ENCODE measurements at regions not wholly inside any gene's neighbourhood (a gene's known extent, or its start where the extent isn't known, plus 50 kb on each side); places are given as distances from the start of the nearest gene placed in this dataset.

- DNase-seq (ENCODE audit: low read depth, low spot score), result no peak
Observed at GRCh38 chr20:11389186-11389585, 528.5 kb upstream of the BTBD3 start.

- no peak for DNase-seq (ENCODE audit: low read depth, low spot score)
Observed at GRCh38 chr20:11391591-11391990, 526.1 kb upstream of the BTBD3 start.

- no peak for DNase-seq (ENCODE audit: low read depth, low spot score)
Observed at GRCh38 chr20:11394145-11394833, 523.4 kb upstream of the BTBD3 start.

GRCh38 chr20:11395581-11395980, 522.1 kb upstream of the BTBD3 start:
- DNase-seq (ENCODE audit: low read depth, low spot score), result no peak

- no peak for DNase-seq (ENCODE audit: low read depth, low spot score)
Observed at GRCh38 chr20:11401988-11402387, 515.7 kb upstream of the BTBD3 start.

GRCh38 chr20:11403711-11404110, 514.0 kb upstream of the BTBD3 start:
- no peak for DNase-seq (ENCODE audit: low read depth, low spot score)

GRCh38 chr20:11406877-11407276, 510.8 kb upstream of the BTBD3 start:
- DNase-seq (ENCODE audit: low read depth, low spot score), result no peak

- DNase-seq (ENCODE audit: low read depth, low spot score), result no peak
Observed at GRCh38 chr20:11409561-11409960, 508.1 kb upstream of the BTBD3 start.

GRCh38 chr20:11411765-11412164, 505.9 kb upstream of the BTBD3 start:
- DNase-seq (ENCODE audit: low read depth, low spot score), result no peak

- no peak for DNase-seq (ENCODE audit: low read depth, low spot score)
Observed at GRCh38 chr20:11426948-11427347, 490.7 kb upstream of the BTBD3 start.

GRCh38 chr20:11429168-11429567, 488.5 kb upstream of the BTBD3 start:
- DNase-seq (ENCODE audit: low read depth, low spot score), result no peak

- DNase-seq (ENCODE audit: low read depth, low spot score), result no peak
Observed at GRCh38 chr20:11429889-11430519, 487.7 kb upstream of the BTBD3 start.

- DNase-seq (ENCODE audit: low read depth, low spot score), result no peak
Observed at GRCh38 chr20:11430652-11431051, 487.0 kb upstream of the BTBD3 start.

- no peak for DNase-seq (ENCODE audit: low read depth, low spot score)
Observed at GRCh38 chr20:11431621-11432020, 486.1 kb upstream of the BTBD3 start.

- DNase-seq (ENCODE audit: low read depth, low spot score), result peak; percentile 56
Observed at GRCh38 chr20:11432407-11432806, 485.3 kb upstream of the BTBD3 start.

GRCh38 chr20:11436113-11436905, 481.4 kb upstream of the BTBD3 start:
- no peak for DNase-seq (ENCODE audit: low read depth, low spot score)

GRCh38 chr20:11437090-11437489, 480.6 kb upstream of the BTBD3 start:
- DNase-seq (ENCODE audit: low read depth, low spot score), result no peak

- no peak for DNase-seq (ENCODE audit: low read depth, low spot score)
Observed at GRCh38 chr20:11437611-11438380, 479.9 kb upstream of the BTBD3 start.

GRCh38 chr20:11438412-11438811, 479.3 kb upstream of the BTBD3 start:
- DNase-seq (ENCODE audit: low read depth, low spot score), result no peak

- no peak for DNase-seq (ENCODE audit: low read depth, low spot score)
Observed at GRCh38 chr20:11443382-11444119, 474.1 kb upstream of the BTBD3 start.

GRCh38 chr20:11445161-11445560, 472.5 kb upstream of the BTBD3 start:
- no peak for DNase-seq (ENCODE audit: low read depth, low spot score)

All from smooth muscle cell of the brain vasculature (primary cell).